Kidney (tissue), 13 donors: ENCODE measurements at regions not wholly inside any gene's neighbourhood (a gene's known extent, or its start where the extent isn't known, plus 50 kb on each side); places are given as distances from the start of the nearest gene placed in this dataset.

Experiments used
- DNase-seq, 5 donors: peaks; one replicate each; pipeline ENCODE4 v3.0.0-alpha.2; 2013 to 2020
- FAIRE-seq: peaks from 2 replicates; lab custom pipeline; 2012; peaks lifted over from hg19 to GRCh38; lab: Jason Lieb, UNC
- H3K27ac ChIP-seq, 2 donors: one replicate each; pipeline ENCODE4 v1.7.0; 2013; ENCODE audit warnings: low read depth in 2 of 2, low read length in 2 of 2, inconsistent platforms in 1 of 2
- H3K27me3 ChIP-seq: one replicate; pipeline ENCODE4 v1.7.1; 2013; ENCODE audit warnings: low read length, inconsistent platforms; ENCODE audit not compliant: control insufficient read depth, insufficient read depth
- H3K36me3 ChIP-seq, 3 donors: one replicate each; pipeline versions ENCODE4 v1.7.0 to v1.7.1; 2013; ENCODE audit warnings: low read length in 3 of 3, control low read depth in 1 of 3, inconsistent platforms in 1 of 3; ENCODE audit not compliant: insufficient read depth in 3 of 3, control insufficient read depth in 2 of 3
- H3K4me1 ChIP-seq, 3 donors: one replicate each; pipeline versions ENCODE4 v1.7.0 to v1.7.1; 2013; ENCODE audit warnings: low read length in 3 of 3, inconsistent platforms in 1 of 3, low read depth in 1 of 3; ENCODE audit not compliant: control insufficient read depth in 2 of 3, insufficient read depth in 2 of 3
- H3K4me3 ChIP-seq, 3 donors: one replicate each; pipeline versions ENCODE4 v1.7.0 to v1.8.1; 2013; ENCODE audit warnings: low read length in 3 of 3, control low read depth in 1 of 3, inconsistent platforms in 1 of 3
- H3K9ac ChIP-seq, 3 donors: one replicate each; pipeline versions ENCODE4 v1.7.0 to v1.7.1; 2013; ENCODE audit warnings: low read length in 3 of 3, control low read depth in 1 of 3, inconsistent platforms in 1 of 3
- H3K9me3 ChIP-seq, 3 donors: one replicate each; pipeline versions ENCODE4 v1.7.0 to v1.7.1; 2013; ENCODE audit warnings: low read length in 3 of 3, control low read depth in 1 of 3, inconsistent platforms in 1 of 3; ENCODE audit not compliant: control insufficient read depth in 2 of 3, insufficient read depth in 1 of 3
- CTCF ChIP-seq: IDR thresholded peaks from 3 replicates; pipeline ENCODE4 v1.5.1; 2012; ENCODE audit warnings: mild to moderate bottlenecking, moderate library complexity, borderline replicate concordance; ENCODE audit not compliant: insufficient read depth; ENCODE audit errors: extremely low read depth
- intact Hi-C: fragments of 100-400 bp; cut with DNase I; formaldehyde crosslinking; loops from one replicate; pipeline ENCODE4 v1.11.1; 2022
- donor health status: control.
- donor health status: control.
- donor health status: control.
- donor health status: control.
- donor health status: control.
- donor health status: DM: yes; HTN: yes; CAD: no.
- donor health status: Normal renal cell carcinoma (clear cell type).

GRCh38 chr18:33916200-33916599 is 308.5 kb downstream of the NOL4 start:
- intact Hi-C loops: no loop called here
- no peak overlapping the region for H3K27ac ChIP-seq
- H3K4me3 ChIP-seq: no peak overlapping the region
- no peaks in the 10 kb centered on the region for H3K4me1 ChIP-seq
- no peaks in the 10 kb centered on the region for H3K9me3 ChIP-seq
- no peak for TF ChIP-seq CTCF
- no peaks in the 10 kb centered on the region for H3K36me3 ChIP-seq
- H3K27me3 ChIP-seq: no peaks in the 10 kb centered on the region
- no peak for FAIRE-seq
- no peak overlapping the region for H3K9ac ChIP-seq
- DNase-seq: no peak

- Histone ChIP-seq H3K9me3 (no peaks in the 10 kb centered on the region), H3K4me1 (no peaks in the 10 kb centered on the region), H3K9ac (no peak overlapping the region), H3K4me3 (no peak overlapping the region), H3K27me3 (no peaks in the 10 kb centered on the region), H3K27ac (no peak overlapping the region), H3K36me3 (no peaks in the 10 kb centered on the region)
- intact Hi-C loops: no loop called here
- FAIRE-seq: no peak
- no peak for TF ChIP-seq CTCF
- DNase-seq: no peak
Observed at GRCh38 chr18:33914399-33914798, 310.3 kb downstream of the NOL4 start.

- H3K9ac ChIP-seq: no peak overlapping the region
- H3K36me3 ChIP-seq: no peaks in the 10 kb centered on the region
- DNase-seq: no peak
- intact Hi-C loops: no loop called here
- no peak for TF ChIP-seq CTCF
- no peak overlapping the region for H3K27ac ChIP-seq
- H3K27me3 ChIP-seq: no peaks in the 10 kb centered on the region
- FAIRE-seq: no peak
- H3K4me1 ChIP-seq: no peaks in the 10 kb centered on the region
- no peaks in the 10 kb centered on the region for H3K9me3 ChIP-seq
- no peak overlapping the region for H3K4me3 ChIP-seq
Observed at GRCh38 chr18:33906046-33906445, 318.7 kb downstream of the NOL4 start.

GRCh38 chr18:33901894-33902512 is 322.7 kb downstream of the NOL4 start:
- Histone ChIP-seq H3K9me3 (no peaks in the 10 kb centered on the region), H3K4me3 (no peak overlapping the region), H3K27ac (no peak overlapping the region), H3K27me3 (no peaks in the 10 kb centered on the region), H3K36me3 (no peaks in the 10 kb centered on the region), H3K9ac (no peak overlapping the region), H3K4me1 (no peaks in the 10 kb centered on the region)
- DNase-seq: no peak
- no peak for FAIRE-seq
- TF ChIP-seq CTCF: no peak
- intact Hi-C loops: no loop called here
